GM23338 (cell line): ENCODE measurements at regions not wholly inside any gene's neighbourhood (a gene's known extent, or its start where the extent isn't known, plus 50 kb on each side); places are given as distances from the start of the nearest gene placed in this dataset.
A peak's percentile ranks its signal among the peaks of the same experiment; 100 is the strongest.

Experiments used
- ATAC-seq: fragments of 200-7000 bp; cut with Tn5 transposase; 3 replicates; pipeline ENCODE4 v1.9.1; 2020
- DNase-seq: peaks from one replicate; pipeline ENCODE4 v3.0.0-alpha.2; 2015; ENCODE audit warnings: low spot score
- H2AFZ ChIP-seq: fragments of 200-600 bp; sonication (generic); 2 replicates; pipeline ENCODE4 v1.8.0; 2016; ENCODE audit warnings: antibody characterized with exemption, mild to moderate bottlenecking, moderate library complexity
- H3F3A ChIP-seq: fragments of 200-600 bp; sonication (generic); replicated peaks from 2 replicates; pipeline ENCODE4 v1.8.0; 2017; ENCODE audit warnings: antibody characterized with exemption, mixed run types, low read depth
- H3K27ac ChIP-seq: fragments of 200-600 bp; sonication (generic); 2 replicates; pipeline ENCODE4 v1.6.1; 2016; ENCODE audit warnings: low read depth
- H3K27me3 ChIP-seq: fragments of 200-600 bp; sonication (generic); 2 replicates; pipeline ENCODE4 v1.8.0; 2016; ENCODE audit warnings: mild to moderate bottlenecking, mixed run types, moderate library complexity; ENCODE audit not compliant: insufficient read depth
- H3K36me3 ChIP-seq: fragments of 200-600 bp; sonication (generic); 2 replicates; pipeline ENCODE4 v1.8.0; 2016; ENCODE audit warnings: mild to moderate bottlenecking; ENCODE audit not compliant: insufficient read depth
- H3K4me1 ChIP-seq: fragments of 200-600 bp; sonication (generic); 2 replicates; pipeline ENCODE4 v1.8.0; 2016; ENCODE audit warnings: mild to moderate bottlenecking, moderate library complexity; ENCODE audit not compliant: insufficient read depth
- H3K4me2 ChIP-seq: fragments of 200-600 bp; sonication (generic); 2 replicates; pipeline ENCODE4 v1.7.1; 2017; ENCODE audit warnings: mixed run types
- H3K4me3 ChIP-seq: fragments of 200-600 bp; sonication (generic); 2 replicates; pipeline ENCODE4 v1.6.1; 2016; ENCODE audit warnings: mixed run types
- H3K79me2 ChIP-seq: fragments of 200-600 bp; sonication (generic); replicated peaks from 2 replicates; pipeline ENCODE4 v1.8.0; 2017; ENCODE audit warnings: mild to moderate bottlenecking; ENCODE audit not compliant: insufficient read depth
- H3K9me2 ChIP-seq: fragments of 200-600 bp; sonication (generic); 2 replicates; pipeline ENCODE4 v1.8.0; 2017; ENCODE audit not compliant: insufficient read depth
- H4K20me1 ChIP-seq: fragments of 200-600 bp; sonication (generic); replicated peaks from 2 replicates; pipeline ENCODE4 v1.8.0; 2017; ENCODE audit warnings: mild to moderate bottlenecking; ENCODE audit not compliant: insufficient read depth
- H3K27ac Mint-ChIP-seq: 2 replicates; pipeline ENCODE4 v1.8.0; 2020; ENCODE audit warnings: inconsistent platforms, mild to moderate bottlenecking, moderate library complexity, mixed read lengths
- H3K27me3 Mint-ChIP-seq: 3 replicates; pipeline ENCODE4 v1.8.0; 2022; ENCODE audit warnings: low read depth, mild to moderate bottlenecking, moderate library complexity, mixed read lengths, inconsistent platforms; ENCODE audit not compliant: insufficient read depth, poor library complexity
- H3K36me3 Mint-ChIP-seq: 3 replicates; pipeline ENCODE4 v1.8.0; 2021; ENCODE audit warnings: low read depth, mild to moderate bottlenecking, inconsistent platforms, moderate library complexity, mixed read lengths
- H3K4me1 Mint-ChIP-seq: 3 replicates; pipeline ENCODE4 v1.8.0; 2020; ENCODE audit warnings: mild to moderate bottlenecking, inconsistent platforms, mixed read lengths
- H3K4me3 Mint-ChIP-seq: 3 replicates; pipeline ENCODE4 v1.8.0; 2021; ENCODE audit warnings: moderate library complexity, mild to moderate bottlenecking, inconsistent platforms, mixed read lengths
- H3K9me3 Mint-ChIP-seq: 3 replicates; pipeline ENCODE4 v1.8.0; 2020; ENCODE audit warnings: moderate library complexity, mild to moderate bottlenecking, inconsistent platforms, mixed read lengths
- CREB1 ChIP-seq: fragments of 250-450 bp; sonication (Bioruptor Pico); IDR thresholded peaks from 2 replicates; pipeline ENCODE4 v1.5.0; 2020; ENCODE audit warnings: low read depth, mild to moderate bottlenecking, moderate library complexity
- CTCF ChIP-seq, 2 experiments: fragments of 200-600 bp in 1 of 2; sonication (generic) in 1 of 2; conservative IDR thresholded peaks; 2 replicates each; pipeline versions ENCODE4 v1.5.1 to v1.6.1; 2016 to 2017; ENCODE audit warnings: antibody characterized with exemption in 2 of 2, low read depth in 2 of 2, mild to moderate bottlenecking in 2 of 2, moderate library complexity in 1 of 2
- EZH2 ChIP-seq: fragments of 200-600 bp; sonication (generic); IDR thresholded peaks from one replicate; pipeline ENCODE4 v1.8.0; 2017; ENCODE audit warnings: antibody characterized with exemption, mild to moderate bottlenecking, low read depth; ENCODE audit not compliant: unreplicated experiment
- EZH2phosphoT487 ChIP-seq: fragments of 200-600 bp; sonication (generic); IDR thresholded peaks from one replicate; pipeline ENCODE4 v1.8.1; 2018; ENCODE audit warnings: antibody characterized with exemption; ENCODE audit not compliant: unreplicated experiment
- JUNB ChIP-seq: IDR thresholded peaks from one replicate; pipeline ENCODE4 v1.6.1; 2016; ENCODE audit warnings: antibody characterized with exemption; ENCODE audit not compliant: unreplicated experiment
- NANOG ChIP-seq: IDR thresholded peaks from 2 replicates; pipeline ENCODE4 v1.6.1; 2016; ENCODE audit warnings: antibody characterized with exemption, borderline replicate concordance
- POLR2AphosphoS5 ChIP-seq: IDR thresholded peaks from 2 replicates; pipeline ENCODE4 v1.6.1; 2016; ENCODE audit warnings: antibody characterized with exemption, low read depth
- ZNF462 ChIP-seq: fragments of 250-450 bp; sonication (Bioruptor Pico); IDR thresholded peaks from 2 replicates; pipeline ENCODE4 v1.5.0; 2020; ENCODE audit warnings: mild to moderate bottlenecking, moderate library complexity

- TF ChIP-seq ZNF462 (no peak), POLR2AphosphoS5 (no peak), NANOG (no peak), CREB1 (CRISPR knock-in tag) (no peak)
Measured at GRCh38 chr6:90877616-90878015, 290.7 kb upstream of the MAP3K7 start (continued).

GRCh38 chr6:90874931-90875330, 288.1 kb upstream of the MAP3K7 start:
- no peaks in the 10 kb centered on the region for H3K27me3 ChIP-seq
- peaks cover 5% of the 10 kb centered on the region; the same call in 2 of the 3 replicates for H3K9me3 Mint-ChIP-seq
- H4K20me1 ChIP-seq = no peaks in the 10 kb centered on the region
- H3F3A ChIP-seq = no peaks in the 10 kb centered on the region
- no peaks in the 10 kb centered on the region for H3K79me2 ChIP-seq
- H3K4me3 ChIP-seq = no peak overlapping the region
- peaks cover 3% of the 10 kb centered on the region; the same call in 1 of the 2 replicates for H3K9me2 ChIP-seq
- H2AFZ ChIP-seq = peak overlapping the region; percentile 31; the same call in 1 of the 2 replicates
- no peak overlapping the region for H3K4me2 ChIP-seq
- peaks cover 3% of the 10 kb centered on the region for H3K27me3 Mint-ChIP-seq
- no peaks in the 10 kb centered on the region for H3K4me1 Mint-ChIP-seq
- H3K4me1 ChIP-seq = no peaks in the 10 kb centered on the region
- ATAC-seq (no peak), DNase-seq (no peak)
- no peak overlapping the region for H3K27ac Mint-ChIP-seq
- H3K36me3 ChIP-seq = no peaks in the 10 kb centered on the region
- H3K4me3 Mint-ChIP-seq = no peak overlapping the region
- H3K36me3 Mint-ChIP-seq = no peaks in the 10 kb centered on the region; the same call in 2 of the 3 replicates
- H3K27ac ChIP-seq = no peak overlapping the region
- TF ChIP-seq POLR2AphosphoS5 = no peak
- no peak for TF ChIP-seq CTCF (conservative IDR thresholded peaks at IDR 0.05; ENCODE audit: low read depth in 2 of 2)
- TF ChIP-seq JUNB = no peak
- TF ChIP-seq EZH2 = no peak
- no peak for TF ChIP-seq ZNF462
- no peak for TF ChIP-seq EZH2phosphoT487
